ENCODE measurements at regions not wholly inside any gene's neighbourhood (a gene's known extent, or its start where the extent isn't known, plus 50 kb on each side); places are given as distances from the start of the nearest gene placed in this dataset.

DNA sequence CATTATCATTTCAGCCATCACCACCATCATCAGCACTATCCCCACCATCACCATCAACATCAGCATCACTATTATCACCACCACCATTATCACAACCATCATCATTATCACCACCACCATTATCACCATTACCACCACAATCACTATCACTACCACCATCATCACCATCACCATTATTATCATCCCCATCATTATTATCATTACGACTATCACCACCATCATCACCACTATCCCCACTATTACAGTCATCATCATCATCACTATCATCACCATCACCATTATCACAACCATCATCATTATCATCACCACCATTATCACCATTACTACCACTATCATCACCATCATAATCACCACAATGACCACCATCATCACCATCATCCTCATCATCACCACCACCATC lies 50.4 kb upstream of the CMKLR1 start:
- Histone ChIP-seq H2BK120ac (ENCODE audit: low read depth, low read length, poor library complexity, severe bottlenecking) (no peak overlapping the region), H2BK12ac (ENCODE audit: insufficient read length, low read depth, low read length) (no peak overlapping the region), H2AK5ac (ENCODE audit: insufficient read length, low read length) (no peak overlapping the region), H3K9me3 (ENCODE audit: control insufficient read depth, low read depth, low read length) (peaks cover 7% of the 10 kb centered on the region), H2BK5ac (ENCODE audit: insufficient read length, low read length) (no peak overlapping the region), H3T11ph (ENCODE audit: low read length) (no peak overlapping the region), H3K18ac (ENCODE audit: insufficient read length, low read depth, low read length) (no peak overlapping the region), H3K4me1 (ENCODE audit: insufficient read depth, low read length) (peaks cover 4% of the 10 kb centered on the region; the same call in 1 of the 2 replicates), H4K91ac (ENCODE audit: insufficient read length, low read depth, low read length) (no peak overlapping the region), H3K79me1 (ENCODE audit: insufficient read depth, low read depth, low read length, poor library complexity, severe bottlenecking) (no peaks in the 10 kb centered on the region), H3K4me2 (ENCODE audit: insufficient read depth, insufficient read length, low read length) (no peak overlapping the region), H3K27me3 (ENCODE audit: insufficient read depth, low read length) (no peaks in the 10 kb centered on the region), H3K56ac (ENCODE audit: insufficient read length, low read depth, low read length) (no peak overlapping the region), H2AFZ (ENCODE audit: low read length) (no peak overlapping the region), H2BK20ac (ENCODE audit: low read depth, low read length, poor library complexity, severe bottlenecking) (no peak overlapping the region), H4K8ac (replicated peaks; ENCODE audit: insufficient read length, low read depth, low read length) (no peak overlapping the region), H3K9ac (ENCODE audit: extremely low read depth, insufficient read length, low read length) (no peak overlapping the region), H4K20me1 (ENCODE audit: control insufficient read depth, insufficient read depth, insufficient read length) (no peaks in the 10 kb centered on the region), H3K79me2 (ENCODE audit: insufficient read depth, low read length) (no peaks in the 10 kb centered on the region), H3K14ac (ENCODE audit: insufficient read depth, low read length) (no peak overlapping the region), H3K23ac (ENCODE audit: insufficient read length, low read depth, low read length) (no peak overlapping the region), H4K5ac (ENCODE audit: insufficient read length, low read depth, low read length) (no peak overlapping the region), H3K4ac (ENCODE audit: low read depth, low read length) (no peak overlapping the region), H3K23me2 (ENCODE audit: insufficient read length, low read depth, low read length, poor library complexity, severe bottlenecking) (no peaks in the 10 kb centered on the region), H2BK15ac (ENCODE audit: low read depth, low read length) (no peak overlapping the region), H3K27ac (ENCODE audit: insufficient read length, low read depth, low read length) (no peak overlapping the region)
- TF ChIP-seq, protein P1, sequence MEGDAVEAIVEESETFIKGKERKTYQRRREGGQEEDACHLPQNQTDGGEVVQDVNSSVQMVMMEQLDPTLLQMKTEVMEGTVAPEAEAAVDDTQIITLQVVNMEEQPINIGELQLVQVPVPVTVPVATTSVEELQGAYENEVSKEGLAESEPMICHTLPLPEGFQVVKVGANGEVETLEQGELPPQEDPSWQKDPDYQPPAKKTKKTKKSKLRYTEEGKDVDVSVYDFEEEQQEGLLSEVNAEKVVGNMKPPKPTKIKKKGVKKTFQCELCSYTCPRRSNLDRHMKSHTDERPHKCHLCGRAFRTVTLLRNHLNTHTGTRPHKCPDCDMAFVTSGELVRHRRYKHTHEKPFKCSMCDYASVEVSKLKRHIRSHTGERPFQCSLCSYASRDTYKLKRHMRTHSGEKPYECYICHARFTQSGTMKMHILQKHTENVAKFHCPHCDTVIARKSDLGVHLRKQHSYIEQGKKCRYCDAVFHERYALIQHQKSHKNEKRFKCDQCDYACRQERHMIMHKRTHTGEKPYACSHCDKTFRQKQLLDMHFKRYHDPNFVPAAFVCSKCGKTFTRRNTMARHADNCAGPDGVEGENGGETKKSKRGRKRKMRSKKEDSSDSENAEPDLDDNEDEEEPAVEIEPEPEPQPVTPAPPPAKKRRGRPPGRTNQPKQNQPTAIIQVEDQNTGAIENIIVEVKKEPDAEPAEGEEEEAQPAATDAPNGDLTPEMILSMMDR (conservative IDR thresholded peaks at IDR 0.05) = no peak
- H3K4me1 Mint-ChIP-seq = peaks cover 7 to 8% of the 10 kb centered on the region in 2 experiments; a peak in 3 of 4 replicates
- no peak overlapping the region for H3K4me3 Mint-ChIP-seq
- H3K36me3 Mint-ChIP-seq (ENCODE audit: insufficient read depth in 1 of 3, low read depth in 3 of 3) = no peaks in the 10 kb centered on the region
- no peak overlapping the region for H3K27ac Mint-ChIP-seq
- no peak for DNase-seq
- WGBS (ENCODE audit: extremely low coverage, insufficient read length, low lambda C conversion rate) = 83% methylated on average over 1 of the region's 1 CpG
- peaks cover 3 to 10% of the 10 kb centered on the region in 2 experiments; a peak in 3 of 5 replicates for H3K9me3 Mint-ChIP-seq
- H3K27me3 Mint-ChIP-seq (ENCODE audit: low read depth) = peaks cover 8% of the 10 kb centered on the region
